ENCODE measurements at regions not wholly inside any gene's neighbourhood (a gene's known extent, or its start where the extent isn't known, plus 50 kb on each side); places are given as distances from the start of the nearest gene placed in this dataset.

DNA sequence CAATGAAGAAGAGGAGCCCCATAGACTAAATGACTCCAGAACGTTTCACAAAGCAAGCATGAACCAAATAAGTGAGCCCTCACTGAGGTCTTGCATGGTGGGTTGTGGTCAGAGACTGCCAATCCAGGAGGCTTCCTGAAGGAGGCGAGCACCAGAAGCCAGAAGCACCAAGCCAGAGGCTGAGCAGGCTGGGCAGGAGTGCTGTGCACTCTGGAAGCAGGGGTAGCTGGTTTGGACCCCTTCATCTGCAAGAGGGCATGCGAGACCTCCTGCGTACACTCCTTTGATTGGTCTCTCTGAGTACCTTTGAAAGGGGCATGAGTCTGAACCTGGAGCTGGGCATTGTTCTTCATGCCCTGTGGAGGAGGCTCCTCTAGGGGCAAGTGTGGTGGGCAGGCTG, 192.5 kb downstream of the HAUS1 start:
- no peak for DNase-seq

DNA sequence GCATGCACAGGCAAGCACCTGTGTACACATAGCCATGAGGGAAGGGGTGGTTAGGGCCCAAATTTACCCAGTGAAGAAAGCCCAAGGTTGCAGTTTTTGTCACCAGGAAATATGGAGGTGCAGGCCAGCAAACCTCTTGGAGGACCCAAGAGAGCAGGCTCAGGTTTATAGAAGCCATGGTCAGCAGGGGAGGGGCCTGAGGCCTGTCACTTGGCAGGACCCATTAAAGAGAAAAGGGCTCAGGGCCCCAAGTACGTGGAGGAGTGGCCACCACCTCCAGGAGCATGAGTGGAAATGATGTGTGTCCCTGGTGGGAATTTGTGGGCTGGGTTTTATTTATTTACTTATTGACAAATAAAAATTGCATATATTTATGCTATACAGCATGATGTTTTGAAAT, 192.9 kb downstream of the HAUS1 start:
- DNase-seq, result no peak

DNA sequence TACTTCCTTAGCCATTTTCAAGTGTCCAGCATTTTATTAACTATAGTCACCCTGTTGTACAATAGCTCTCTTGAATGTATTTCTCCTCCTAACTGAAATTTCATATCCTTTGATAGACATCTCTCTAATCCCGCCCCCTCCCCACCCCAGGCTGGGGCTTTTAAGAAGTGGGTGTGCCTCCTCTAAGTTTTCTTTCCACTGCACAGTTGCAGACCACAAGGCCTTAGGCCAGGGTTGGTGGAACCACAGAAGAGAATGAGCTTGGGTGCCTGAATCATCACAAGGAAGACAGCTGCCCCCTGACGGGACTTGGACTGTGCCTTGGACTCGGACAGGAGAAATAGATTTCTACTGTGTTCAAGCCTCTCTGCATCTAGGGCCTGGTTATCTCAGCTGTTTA, 193.4 kb downstream of the HAUS1 start:
- DNase-seq, result no peak

DNA sequence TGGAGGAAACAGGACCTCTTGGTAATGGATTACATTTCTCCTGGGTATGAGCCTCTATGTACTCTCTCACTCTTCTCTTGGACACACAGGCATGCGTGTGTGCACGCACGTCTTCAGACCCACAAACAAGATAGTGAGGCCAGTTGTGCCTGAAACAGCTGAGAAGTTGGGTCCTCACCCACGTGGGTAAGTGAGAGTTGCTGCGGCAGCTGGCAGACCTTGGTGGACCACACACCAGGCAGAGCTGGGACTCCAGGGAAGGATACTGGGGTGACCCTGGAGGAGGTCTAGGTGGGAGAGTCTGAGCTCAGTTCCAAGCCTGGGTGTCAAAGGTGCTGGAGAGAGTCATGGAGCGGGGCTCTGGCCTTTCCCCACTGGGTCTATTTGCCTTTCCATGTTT, 194.3 kb downstream of the HAUS1 start:
- no peak for DNase-seq

DNA sequence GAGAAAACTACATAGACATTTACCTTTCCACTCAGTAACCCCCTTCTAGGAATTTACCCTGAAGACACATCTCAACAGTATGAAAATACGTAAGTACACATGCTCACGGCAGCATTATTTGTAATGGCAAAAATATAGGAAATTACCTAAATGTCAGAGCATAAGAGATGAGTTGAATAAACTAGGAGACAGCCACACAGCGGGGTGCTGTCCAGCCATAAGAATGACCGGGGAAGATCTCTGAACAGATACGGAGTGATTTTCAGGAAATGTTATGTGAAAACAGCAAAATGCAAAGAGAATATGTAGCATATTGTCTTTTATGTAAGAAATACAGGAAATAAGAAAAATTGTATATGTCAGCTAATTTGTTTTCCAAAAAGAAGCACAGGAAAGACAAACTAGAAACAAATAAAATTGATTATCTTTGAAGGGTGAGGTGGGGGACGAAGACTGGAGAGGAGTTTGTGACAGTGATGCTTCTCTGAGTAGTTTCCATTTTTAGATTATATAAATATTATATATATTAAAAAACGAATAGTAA, 195.4 kb downstream of the HAUS1 start:
- DNase-seq, result no peak

DNA sequence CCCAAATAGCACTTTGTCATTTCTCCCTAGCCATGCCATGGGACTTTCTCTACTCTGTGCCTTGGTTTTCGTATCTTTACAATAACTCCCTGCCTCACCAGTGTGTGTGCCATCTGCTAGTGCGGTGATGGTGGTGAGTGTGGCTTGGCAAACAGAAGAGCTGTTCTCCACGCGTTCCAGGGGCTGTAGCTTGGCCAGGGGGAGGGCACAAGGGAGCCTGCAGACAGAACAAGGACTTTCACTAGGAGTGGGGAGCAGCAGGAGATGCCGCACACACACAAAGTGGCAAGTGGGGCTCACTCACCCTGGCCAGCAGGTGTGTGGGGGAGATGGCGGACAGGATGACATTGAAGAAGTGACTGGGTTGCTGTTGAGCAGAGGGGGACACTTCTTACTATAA, 196.9 kb downstream of the HAUS1 start:
- DNase-seq, result no peak

DNA sequence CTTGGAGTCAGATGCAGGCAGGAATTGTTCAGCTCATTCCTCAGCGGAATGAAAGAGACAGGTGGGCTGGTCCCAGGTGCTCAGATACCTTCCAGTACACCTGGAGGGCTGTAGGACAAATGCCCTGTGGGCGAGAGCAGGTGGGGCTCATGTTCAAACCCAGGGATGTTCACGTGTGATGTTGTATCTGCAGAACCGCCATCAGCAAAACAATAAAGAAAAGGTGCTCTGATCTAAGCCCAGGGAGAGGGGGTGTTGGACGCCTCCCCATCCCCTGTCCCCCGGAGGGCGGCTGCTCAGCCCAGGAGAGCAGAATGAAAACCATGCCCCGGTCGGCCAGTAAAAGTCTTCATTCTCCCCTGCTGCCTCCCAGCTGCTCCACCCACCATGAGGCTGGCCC, 197.4 kb downstream of the HAUS1 start:
- no peak for DNase-seq

DNA sequence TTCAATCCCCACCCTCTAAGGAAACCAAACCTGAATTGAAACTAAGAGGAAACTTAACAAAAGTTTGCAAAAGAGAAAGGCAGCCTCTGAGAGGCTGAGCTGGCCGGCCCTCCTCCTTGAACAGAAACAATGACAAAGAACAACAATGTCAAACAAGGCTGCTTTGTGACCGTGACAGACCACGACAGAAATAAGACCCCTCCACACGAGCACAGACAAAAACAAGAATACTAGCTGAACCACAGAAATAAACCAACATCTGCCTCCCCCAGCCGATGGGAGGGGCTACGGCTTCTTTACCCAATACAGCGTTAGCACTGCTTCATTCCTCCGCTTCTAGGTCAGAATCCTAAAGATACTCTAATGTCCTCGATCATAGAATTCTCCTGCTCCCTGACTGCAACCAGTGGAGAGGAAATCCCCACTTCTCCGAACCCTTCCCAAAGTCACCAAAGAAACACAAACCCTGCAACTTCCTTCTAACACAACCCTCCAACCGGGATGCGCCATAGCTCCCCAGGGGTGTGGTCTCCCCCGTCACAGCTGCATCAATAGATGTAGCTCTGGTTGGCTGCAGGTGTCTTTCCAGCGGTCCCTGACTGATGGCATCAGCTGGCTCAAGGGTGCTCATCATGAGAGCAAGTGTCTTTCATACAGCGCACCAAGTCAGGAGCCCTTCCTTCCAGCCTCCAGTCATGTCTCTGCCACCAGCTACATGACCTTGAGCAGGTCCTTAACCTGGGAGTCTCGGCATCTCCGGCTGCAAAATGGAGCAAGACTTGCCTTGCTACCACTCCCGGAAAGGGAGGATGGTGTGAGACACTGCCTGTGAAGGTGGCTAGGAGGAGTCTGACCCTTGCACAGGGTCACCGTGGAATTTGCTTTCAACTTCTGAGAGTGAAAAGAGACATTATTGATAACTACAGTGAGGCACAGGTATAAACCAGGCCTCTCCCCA, 198.6 kb downstream of the HAUS1 start:
- DNase-seq, result no peak

DNA sequence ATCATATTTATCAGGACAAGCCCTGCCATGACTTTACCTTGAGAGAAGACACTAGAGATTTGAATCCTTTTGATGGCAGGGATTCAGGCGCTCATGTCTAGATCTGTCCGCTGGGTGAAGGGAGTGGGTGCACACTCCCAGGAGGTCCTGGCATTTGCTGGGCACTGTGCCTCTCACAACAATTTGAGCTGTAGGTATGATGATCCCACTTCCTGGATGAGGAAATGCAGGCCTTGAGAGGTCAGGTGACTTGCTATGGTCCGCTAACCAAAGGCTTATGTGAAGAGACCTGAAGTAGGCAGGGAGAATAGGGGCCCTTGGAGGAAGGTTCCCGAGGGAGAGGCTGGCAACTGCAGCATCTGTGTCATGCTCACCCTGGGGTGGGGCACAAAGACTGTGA, 206.1 kb downstream of the HAUS1 start:
- DNase-seq, result no peak

DNA sequence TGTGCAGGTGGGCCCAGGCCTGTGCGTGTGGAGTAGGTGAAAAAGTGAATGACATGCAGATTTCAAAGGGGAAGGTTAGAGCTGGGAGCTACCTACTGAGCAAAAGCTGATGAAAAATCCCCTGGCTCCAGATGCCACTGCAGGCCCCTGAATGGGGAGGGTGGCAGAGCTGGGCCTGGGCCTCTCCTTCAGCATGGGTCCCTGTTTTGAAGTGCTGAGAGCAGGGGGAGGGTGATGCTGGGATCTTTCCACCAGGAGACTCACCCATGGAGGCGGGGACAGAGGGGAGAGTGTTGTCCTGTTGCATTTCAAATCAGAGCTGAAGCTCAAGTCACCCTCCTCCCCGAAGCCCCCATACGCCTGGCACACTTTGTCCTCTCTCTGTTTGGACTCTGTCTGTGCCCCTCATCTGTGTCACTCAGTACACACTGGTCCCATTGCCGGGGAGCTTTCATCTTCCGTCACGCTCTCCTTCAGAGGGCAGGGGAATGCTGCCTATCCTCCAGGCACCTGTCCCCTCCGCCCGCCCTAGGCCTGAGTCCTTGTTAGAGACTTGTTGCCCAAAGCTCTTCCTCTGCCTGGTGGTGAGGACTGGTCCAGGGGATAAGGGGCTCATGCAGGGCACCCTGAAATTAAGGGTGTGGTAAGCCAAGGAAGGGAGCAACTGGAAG, 206.6 kb downstream of the HAUS1 start:
- DNase-seq, result no peak

DNA sequence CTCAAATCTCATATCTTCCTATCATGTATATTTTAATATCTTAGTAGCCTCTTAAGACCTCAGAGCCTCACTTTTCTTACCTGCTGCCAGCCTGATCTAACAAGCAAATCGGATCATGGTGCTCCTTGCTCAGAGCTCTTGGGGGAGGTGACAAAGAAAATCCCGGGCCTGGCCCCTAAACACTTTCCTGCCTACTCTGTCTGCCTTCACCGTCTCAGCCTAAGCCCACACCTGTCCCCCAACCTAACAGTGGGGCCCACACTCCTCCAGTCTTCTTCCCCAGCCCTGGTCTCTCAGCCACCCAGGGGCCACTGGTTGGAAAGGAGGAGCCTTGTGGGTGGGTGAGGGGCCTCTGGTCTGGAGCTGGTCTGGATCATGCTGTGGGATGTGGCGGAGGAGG, 207.3 kb downstream of the HAUS1 start:
- no peak for DNase-seq

DNA sequence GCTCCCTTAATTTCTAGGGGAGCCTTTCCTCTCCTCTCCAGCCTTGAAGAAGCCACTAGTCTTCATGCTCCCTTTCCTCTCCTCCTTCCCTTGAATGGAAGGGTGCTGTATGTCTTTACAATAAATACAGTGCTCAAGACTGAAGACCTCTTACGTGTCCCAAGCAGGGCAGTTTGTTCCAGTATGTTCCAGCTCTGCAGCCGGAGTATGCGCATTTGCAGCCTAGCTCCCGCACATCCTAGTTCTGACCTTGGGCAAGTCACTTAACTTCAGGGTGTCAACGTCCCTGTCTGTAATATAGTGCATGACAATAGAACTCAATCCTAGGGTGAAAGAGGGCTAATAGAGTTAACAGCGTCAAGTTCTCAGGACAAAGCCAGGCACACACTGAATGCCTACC, 208.0 kb downstream of the HAUS1 start:
- no peak for DNase-seq

DNA sequence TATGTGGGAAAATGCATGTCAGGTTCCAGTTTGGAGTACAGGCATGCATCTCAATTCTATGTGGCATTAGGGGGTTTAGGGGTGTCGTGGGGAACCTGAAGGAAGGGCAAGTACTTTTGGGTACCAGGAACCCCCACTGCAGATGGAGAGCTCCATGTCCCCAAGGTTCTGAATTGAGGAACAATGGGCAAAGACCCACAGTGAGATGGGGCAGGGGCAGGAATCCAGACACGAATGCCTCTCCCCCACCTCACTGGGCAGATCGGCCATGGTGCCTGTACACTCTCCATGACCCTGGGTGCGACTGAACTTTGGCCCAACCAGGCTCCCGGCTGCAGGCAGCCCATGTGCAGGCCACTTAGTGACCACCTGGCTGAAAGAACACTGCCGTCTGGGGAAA, 209.3 kb downstream of the HAUS1 start:
- DNase-seq, result no peak

DNA sequence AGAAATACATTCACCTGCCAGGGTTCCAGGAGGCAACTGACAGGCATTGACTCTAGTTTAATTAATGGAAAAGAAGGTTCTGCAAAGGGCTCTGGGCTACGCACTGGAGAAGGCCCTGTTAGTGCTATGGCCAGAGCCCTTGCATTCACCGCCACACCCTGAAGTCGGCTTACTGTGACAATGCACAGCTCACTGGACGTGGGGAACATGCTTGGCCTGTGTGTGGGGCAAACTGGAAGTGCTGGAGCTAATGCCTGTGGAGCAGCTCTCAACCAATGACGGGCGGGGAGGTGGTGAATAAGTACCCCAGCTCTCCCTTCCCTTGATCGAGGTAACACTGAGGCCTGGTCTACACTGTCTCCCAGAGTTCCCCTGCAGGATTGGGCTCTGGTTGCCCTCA, 209.8 kb downstream of the HAUS1 start:
- DNase-seq, result no peak

DNA sequence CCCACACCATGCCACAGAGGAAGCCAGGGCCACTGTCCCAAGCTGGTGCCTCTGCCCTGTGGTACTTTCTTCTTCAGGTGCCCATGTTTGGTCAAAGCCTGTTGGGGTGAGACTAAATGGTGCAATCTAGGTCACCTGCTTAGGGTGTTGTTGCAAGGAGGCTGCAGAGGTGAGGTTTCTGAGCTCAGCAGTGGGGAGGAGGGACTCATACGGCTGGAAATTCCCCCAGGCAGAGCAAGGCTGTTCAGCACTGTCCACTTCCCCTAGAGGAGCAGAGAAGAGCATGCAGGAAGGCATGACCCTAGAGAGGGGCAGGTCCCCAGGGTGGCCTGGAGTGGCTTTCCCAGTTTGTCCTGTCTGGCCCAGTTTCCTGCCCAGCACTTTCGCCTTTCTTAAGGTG, 211.0 kb downstream of the HAUS1 start:
- no peak for DNase-seq

DNA sequence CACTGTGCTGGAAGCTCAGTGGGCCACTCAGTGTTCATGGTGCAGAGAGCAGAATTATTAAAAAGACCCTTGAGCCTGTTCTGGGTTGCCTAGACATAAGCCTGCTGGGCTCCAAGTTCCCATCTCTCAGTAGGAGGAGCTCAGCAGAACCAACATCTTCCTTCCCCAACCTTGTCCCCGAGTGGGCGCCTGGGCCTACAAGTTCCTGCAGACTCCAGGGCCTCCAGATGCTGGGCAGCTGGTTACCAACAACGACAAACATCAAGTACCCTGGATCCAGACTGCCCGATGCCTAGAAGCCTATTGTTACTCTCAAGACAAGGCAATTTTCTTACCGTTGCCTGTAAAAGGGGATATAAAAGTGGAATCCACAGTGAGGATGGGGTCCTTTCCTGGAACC, 214.2 kb downstream of the HAUS1 start:
- no peak for DNase-seq

DNA sequence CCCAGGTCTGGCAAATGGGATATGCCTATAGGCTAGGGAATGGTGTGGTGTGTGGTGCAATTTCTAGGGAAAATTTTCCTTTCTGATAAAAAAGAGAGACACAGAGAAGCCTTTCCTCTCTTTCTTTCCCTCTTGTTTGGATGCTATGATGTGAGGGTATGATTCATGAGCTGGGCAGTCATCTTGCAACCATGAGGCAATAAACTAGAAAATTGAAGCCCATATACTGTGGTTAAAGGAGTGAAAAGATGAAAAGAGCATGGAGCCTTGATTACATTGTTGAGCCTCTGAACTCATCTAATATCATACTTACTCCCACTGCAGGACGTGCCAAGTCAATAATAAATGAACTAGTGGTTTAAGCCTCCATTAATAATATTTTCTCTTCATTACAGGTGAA, 215.6 kb downstream of the HAUS1 start:
- DNase-seq, result no peak

DNA sequence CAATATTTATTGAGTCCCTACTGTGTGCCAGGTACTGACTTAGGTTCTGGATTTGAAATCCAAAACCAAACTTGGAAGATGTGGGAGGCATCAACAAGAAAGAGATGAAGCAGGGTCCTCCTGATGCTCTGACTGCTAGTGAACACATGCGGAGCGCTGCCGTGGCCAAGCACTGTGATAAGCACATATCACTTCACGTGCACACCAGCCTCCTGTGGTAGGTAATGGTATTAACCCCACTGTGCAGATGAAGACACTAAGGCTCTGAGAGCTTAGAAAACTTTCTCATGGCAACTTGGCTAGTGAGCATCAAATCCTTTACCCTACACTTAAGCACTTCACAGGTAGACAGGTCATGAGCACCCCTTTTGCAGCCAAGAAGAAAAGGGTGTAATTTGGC, 216.1 kb downstream of the HAUS1 start:
- DNase-seq, result no peak

DNA sequence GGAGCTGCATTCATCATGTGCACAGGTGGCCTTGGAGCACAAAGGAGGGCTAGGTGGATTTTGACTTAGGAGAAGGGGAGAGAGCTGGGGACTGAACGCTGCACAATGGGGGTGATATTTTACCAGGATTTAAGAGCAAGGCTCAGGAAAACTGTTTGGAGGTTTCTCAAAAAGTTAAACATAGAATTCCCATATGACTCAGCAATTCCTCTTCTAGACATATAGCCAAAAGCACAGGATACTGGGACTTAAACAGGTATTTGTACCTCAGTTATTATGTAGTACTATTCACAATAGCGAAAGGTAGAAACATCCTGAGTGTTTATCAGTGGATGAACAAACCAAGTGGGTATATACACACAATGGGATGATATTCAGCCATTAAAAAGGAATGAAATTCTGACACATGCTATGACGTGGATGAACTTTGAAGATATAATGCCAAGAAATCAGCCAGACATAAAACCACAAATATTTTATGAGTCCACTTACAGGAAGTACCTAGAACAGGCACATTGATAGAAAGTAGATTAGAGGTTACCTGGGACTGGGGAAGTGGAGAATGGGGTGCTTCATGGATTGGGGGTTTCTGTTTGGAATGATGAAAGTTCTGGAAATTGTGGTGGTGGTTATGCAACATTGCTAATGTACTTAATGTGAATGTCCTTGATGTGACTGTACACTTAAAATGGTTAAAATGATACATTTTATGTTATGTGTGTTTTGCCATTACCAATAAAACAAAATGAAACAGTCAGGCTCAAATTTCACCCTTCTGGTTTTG, 216.9 kb downstream of the HAUS1 start:
- DNase-seq, result no peak

DNA sequence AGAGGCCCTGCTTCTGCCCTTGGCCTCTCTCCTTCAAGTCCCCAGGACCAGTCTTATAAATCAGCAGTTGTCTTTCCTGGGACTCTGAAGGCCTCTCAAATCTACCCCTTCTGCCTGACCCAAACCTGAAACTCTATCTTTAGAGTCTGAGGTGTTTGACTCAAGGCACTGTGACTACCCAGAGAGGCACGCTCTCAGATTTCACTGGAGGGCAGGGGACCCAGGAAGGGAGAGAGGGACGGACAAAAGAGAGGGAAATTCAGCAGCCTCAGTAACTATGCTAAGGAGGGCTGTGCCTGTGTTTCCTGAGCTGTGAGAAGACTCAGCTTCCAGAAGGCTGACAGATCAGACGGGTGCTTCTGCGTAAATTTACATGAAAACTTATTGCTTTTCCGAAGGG, 217.8 kb downstream of the HAUS1 start:
- no peak for DNase-seq

DNA sequence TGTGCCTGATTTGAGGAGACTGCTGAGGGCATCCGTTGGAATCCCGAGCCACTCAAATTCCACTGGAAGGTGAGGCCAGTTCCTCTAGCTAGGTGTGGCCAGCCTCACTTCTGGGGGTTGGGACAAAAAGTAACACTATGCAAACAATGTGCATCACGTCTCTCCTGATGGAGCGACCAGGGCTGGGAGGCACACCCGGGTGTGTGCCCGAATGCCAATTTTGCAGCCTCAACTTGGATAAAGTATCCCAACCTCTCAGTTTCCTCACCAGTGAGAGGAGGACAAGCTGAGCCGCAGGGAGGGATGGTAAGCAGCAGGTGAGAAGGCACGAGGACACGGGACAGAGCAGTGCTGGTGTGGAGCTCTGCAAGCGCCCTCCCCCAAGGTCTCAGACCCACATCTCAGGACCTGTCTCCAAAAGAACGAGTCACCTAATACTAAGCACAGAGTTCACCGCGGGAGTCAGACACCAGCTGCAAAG, 218.3 kb downstream of the HAUS1 start:
- DNase-seq, result no peak

DNA sequence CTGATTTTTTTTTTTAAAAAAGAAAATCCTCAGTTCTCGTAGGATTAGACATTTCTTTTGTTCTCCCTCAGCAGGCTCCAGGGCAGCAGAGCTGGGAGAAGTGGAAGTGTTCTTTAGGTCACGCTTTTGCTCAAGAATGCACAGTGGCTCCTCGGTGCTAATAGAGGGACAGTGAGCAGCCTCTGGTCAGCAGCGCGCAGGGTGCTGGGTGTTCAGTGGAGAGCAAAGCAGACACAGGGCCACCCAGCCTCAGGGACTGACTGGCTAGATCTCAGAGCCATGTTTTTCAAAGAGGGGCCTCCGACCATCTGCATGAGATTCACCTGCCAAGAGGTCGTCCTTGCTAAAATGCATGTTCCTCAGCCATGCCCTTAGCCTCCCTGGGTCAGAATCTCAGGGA, 218.8 kb downstream of the HAUS1 start:
- no peak for DNase-seq
